ENCODE measurements at regions not wholly inside any gene's neighbourhood (a gene's known extent, or its start where the extent isn't known, plus 50 kb on each side); places are given as distances from the start of the nearest gene placed in this dataset.

GRCh38 chr4:115664285-115664684, 550.9 kb upstream of the NDST4 start:
- Histone ChIP-seq H3K9me3 (ENCODE audit: control insufficient read depth in 1 of 2, insufficient read depth in 1 of 2, low read length in 2 of 2) (peaks cover 0 to 3% of the 10 kb centered on the region in 2 experiments), H3K27ac (ENCODE audit: low read depth in 1 of 2, low read length in 2 of 2) (no peak overlapping the region), H3K4me1 (ENCODE audit: insufficient read depth, low read length) (no peaks in the 10 kb centered on the region), H3K27me3 (ENCODE audit: control insufficient read depth in 1 of 2, insufficient read depth in 2 of 2, low read length in 2 of 2) (no peaks in the 10 kb centered on the region), H3K36me3 (ENCODE audit: insufficient read depth, low read length) (no peaks in the 10 kb centered on the region), H3K4me3 (ENCODE audit: low read length) (no peak overlapping the region)
- ATAC-seq (ENCODE audit: poor library complexity): no peak
- Mint-ChIP-seq H3K27ac (no peak overlapping the region), H3K4me3 (no peak overlapping the region), H3K9me3 (no peaks in the 10 kb centered on the region), H3K27me3 (no peaks in the 10 kb centered on the region), H3K36me3 (ENCODE audit: low read depth) (no peaks in the 10 kb centered on the region), H3K4me1 (ENCODE audit: low read depth) (no peaks in the 10 kb centered on the region)
- DNase-seq: no peak
- CTCF ChIA-PET: no interaction called here
- POLR2A ChIA-PET: no interaction called here
- no peak for TF ChIP-seq CTCF (IDR thresholded peaks at IDR 0.05)
- intact Hi-C loops (cut with DNase I, micrococcal nuclease): no loop called here

- intact Hi-C loops (cut with DNase I, micrococcal nuclease): no loop called here
- no peaks in the 10 kb centered on the region for H3K27me3 ChIP-seq (ENCODE audit: control insufficient read depth in 1 of 2, insufficient read depth in 2 of 2, low read length in 2 of 2)
- Mint-ChIP-seq H3K27ac (no peak overlapping the region), H3K27me3 (no peaks in the 10 kb centered on the region), H3K36me3 (ENCODE audit: low read depth) (no peaks in the 10 kb centered on the region), H3K4me3 (no peak overlapping the region), H3K4me1 (ENCODE audit: low read depth) (no peaks in the 10 kb centered on the region), H3K9me3 (peaks cover 2% of the 10 kb centered on the region)
- no peak for ATAC-seq (ENCODE audit: poor library complexity)
- POLR2A ChIA-PET: no interaction called here
- H3K9me3 ChIP-seq (ENCODE audit: control insufficient read depth in 1 of 2, insufficient read depth in 1 of 2, low read length in 2 of 2): peaks cover 0 to under 1% of the 10 kb centered on the region in 2 experiments
- no peaks in the 10 kb centered on the region for H3K36me3 ChIP-seq (ENCODE audit: insufficient read depth, low read length)
- no peak for DNase-seq
- H3K27ac ChIP-seq (ENCODE audit: low read depth in 1 of 2, low read length in 2 of 2): no peak overlapping the region
- CTCF ChIA-PET: no interaction called here
- TF ChIP-seq CTCF (IDR thresholded peaks at IDR 0.05): no peak
- H3K4me1 ChIP-seq (ENCODE audit: insufficient read depth, low read length): no peaks in the 10 kb centered on the region
- no peak overlapping the region for H3K4me3 ChIP-seq (ENCODE audit: low read length)
These were observed 547.0 kb upstream of the NDST4 start for GRCh38 chr4:115660465-115660864.

GRCh38 chr4:115657991-115658650, 544.7 kb upstream of the NDST4 start:
- Mint-ChIP-seq H3K27ac (no peak overlapping the region), H3K36me3 (ENCODE audit: low read depth) (no peaks in the 10 kb centered on the region), H3K4me3 (no peak overlapping the region), H3K9me3 (peaks cover 2% of the 10 kb centered on the region), H3K27me3 (no peaks in the 10 kb centered on the region), H3K4me1 (ENCODE audit: low read depth) (no peaks in the 10 kb centered on the region)
- no peaks in the 10 kb centered on the region for H3K27me3 ChIP-seq (ENCODE audit: control insufficient read depth in 1 of 2, insufficient read depth in 2 of 2, low read length in 2 of 2)
- intact Hi-C loops (cut with DNase I, micrococcal nuclease): no loop called here
- H3K36me3 ChIP-seq (ENCODE audit: insufficient read depth, low read length): no peaks in the 10 kb centered on the region
- no peaks in the 10 kb centered on the region for H3K4me1 ChIP-seq (ENCODE audit: insufficient read depth, low read length)
- no peak for ATAC-seq (ENCODE audit: poor library complexity)
- DNase-seq: no peak
- no peak overlapping the region for H3K4me3 ChIP-seq (ENCODE audit: low read length)
- TF ChIP-seq CTCF (IDR thresholded peaks at IDR 0.05): no peak
- H3K9me3 ChIP-seq (ENCODE audit: control insufficient read depth in 1 of 2, insufficient read depth in 1 of 2, low read length in 2 of 2): no peaks in the 10 kb centered on the region
- ChIA-PET CTCF (no interaction called here), POLR2A (no interaction called here)
- no peak overlapping the region for H3K27ac ChIP-seq (ENCODE audit: low read depth in 1 of 2, low read length in 2 of 2)
